Mammary epithelial cell (primary cell): ENCODE measurements at regions not wholly inside any gene's neighbourhood (a gene's known extent, or its start where the extent isn't known, plus 50 kb on each side); places are given as distances from the start of the nearest gene placed in this dataset.

Experiments
- EZH2 ChIP-seq: IDR thresholded peaks from 2 replicates; pipeline ENCODE4 v1.6.1; 2012; ENCODE audit warnings: low read length, inconsistent platforms, borderline replicate concordance
- TF ChIP-seq, protein P1 (sequence below), 2 donors: IDR thresholded peaks in 1 of 2; conservative IDR thresholded peaks in 1 of 2; 2 replicates each; pipeline ENCODE4 v1.5.1; 2011 to 2012; ENCODE audit warnings: inconsistent platforms in 2 of 2, low read length in 2 of 2, mild to moderate bottlenecking in 2 of 2, control low read depth in 1 of 2, low read depth in 1 of 2; ENCODE audit not compliant: insufficient read depth in 1 of 2; ENCODE audit errors: extremely low read depth in 1 of 2

DNA sequence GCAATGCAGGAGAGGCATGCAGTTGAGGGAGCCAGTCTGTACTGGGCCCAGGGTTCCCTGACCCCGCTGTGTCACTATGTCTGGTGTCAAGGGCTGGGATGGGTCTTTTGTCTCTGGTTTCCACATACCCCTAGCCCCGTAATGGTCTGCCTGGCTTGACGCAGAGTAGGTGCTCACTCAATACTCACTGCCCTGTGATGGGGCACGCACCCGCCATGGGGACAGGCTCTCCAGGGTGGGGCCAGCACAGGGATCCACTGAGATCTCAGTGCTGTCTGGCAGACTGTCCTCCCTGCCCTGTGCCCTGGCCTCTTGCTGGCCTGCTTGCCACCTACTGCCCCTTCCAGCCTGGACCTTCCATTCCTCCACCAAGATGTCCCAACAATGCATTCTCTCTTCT lies 101.7 kb upstream of the CD82 start:
- TF ChIP-seq, protein P1, sequence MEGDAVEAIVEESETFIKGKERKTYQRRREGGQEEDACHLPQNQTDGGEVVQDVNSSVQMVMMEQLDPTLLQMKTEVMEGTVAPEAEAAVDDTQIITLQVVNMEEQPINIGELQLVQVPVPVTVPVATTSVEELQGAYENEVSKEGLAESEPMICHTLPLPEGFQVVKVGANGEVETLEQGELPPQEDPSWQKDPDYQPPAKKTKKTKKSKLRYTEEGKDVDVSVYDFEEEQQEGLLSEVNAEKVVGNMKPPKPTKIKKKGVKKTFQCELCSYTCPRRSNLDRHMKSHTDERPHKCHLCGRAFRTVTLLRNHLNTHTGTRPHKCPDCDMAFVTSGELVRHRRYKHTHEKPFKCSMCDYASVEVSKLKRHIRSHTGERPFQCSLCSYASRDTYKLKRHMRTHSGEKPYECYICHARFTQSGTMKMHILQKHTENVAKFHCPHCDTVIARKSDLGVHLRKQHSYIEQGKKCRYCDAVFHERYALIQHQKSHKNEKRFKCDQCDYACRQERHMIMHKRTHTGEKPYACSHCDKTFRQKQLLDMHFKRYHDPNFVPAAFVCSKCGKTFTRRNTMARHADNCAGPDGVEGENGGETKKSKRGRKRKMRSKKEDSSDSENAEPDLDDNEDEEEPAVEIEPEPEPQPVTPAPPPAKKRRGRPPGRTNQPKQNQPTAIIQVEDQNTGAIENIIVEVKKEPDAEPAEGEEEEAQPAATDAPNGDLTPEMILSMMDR (conservative IDR thresholded peaks at IDR 0.05 in 1 of 2, IDR thresholded peaks at IDR 0.05 in 1 of 2; ENCODE audit: extremely low read depth in 1 of 2, insufficient read depth in 1 of 2, low read depth in 1 of 2, low read length in 2 of 2): no peak
- TF ChIP-seq EZH2: no peak
